ENCODE measurements at regions not wholly inside any gene's neighbourhood (a gene's known extent, or its start where the extent isn't known, plus 50 kb on each side); places are given as distances from the start of the nearest gene placed in this dataset.
"Not testable (repeated sequence)": the region's sequence is repeated elsewhere in the genome, so short reads cannot be mapped to it uniquely, and the experiment has no call there.

GRCh38 chr15:69562564-69562963, 109.9 kb downstream of the RPLP1 start:
- CTCF ChIA-PET = no interaction called here

GRCh38 chr15:69565066-69565655, 112.5 kb downstream of the RPLP1 start:
- CTCF ChIA-PET = interaction anchor here (0.5 kb wide), 1 partner anchor 1016 kb away, joined by 3 read pairs; no protein-coding TSS in a partner anchor
- no peak for DNase-seq (ENCODE audit: extremely low spot score)
- no peak for TF ChIP-seq CTBP1 (IDR thresholded peaks at IDR 0.05; ENCODE audit: borderline replicate concordance)
- TF ChIP-seq ELF4 (IDR thresholded peaks at IDR 0.05) = no peak
- POLR2A ChIA-PET = no interaction called here

More at GRCh38 chr15:69562564-69562963, 109.9 kb downstream of the RPLP1 start:
- no peak for DNase-seq (ENCODE audit: extremely low spot score)
- POLR2A ChIA-PET = no interaction called here
- TF ChIP-seq FOXM1 (IDR thresholded peaks at IDR 0.05; ENCODE audit: borderline replicate concordance) = no peak
- TF ChIP-seq HDGF (IDR thresholded peaks at IDR 0.05; ENCODE audit: borderline replicate concordance) = no peak
- TF ChIP-seq PKNOX1 (IDR thresholded peaks at IDR 0.05) = no peak
- no peak for TF ChIP-seq BHLHE40 (IDR thresholded peaks at IDR 0.05; ENCODE audit: borderline replicate concordance)
- no peak for TF ChIP-seq FOXK2 (IDR thresholded peaks at IDR 0.05)
- no peak for TF ChIP-seq SUZ12 (IDR thresholded peaks at IDR 0.05)
- no peak for TF ChIP-seq ELF4 (IDR thresholded peaks at IDR 0.05)
- no peak for TF ChIP-seq SP1 (IDR thresholded peaks at IDR 0.05)
- TF ChIP-seq NFRKB (IDR thresholded peaks at IDR 0.05) = no peak
- no peak for TF ChIP-seq FOXA1 (IDR thresholded peaks at IDR 0.05)
- no peak for TF ChIP-seq L3MBTL2 (conservative IDR thresholded peaks at IDR 0.05)
- TF ChIP-seq ZNF384 (IDR thresholded peaks at IDR 0.05) = no peak
- no peak for TF ChIP-seq TARDBP (IDR thresholded peaks at IDR 0.05)
- no peak for TF ChIP-seq CTBP1 (IDR thresholded peaks at IDR 0.05; ENCODE audit: borderline replicate concordance)
- no peak for TF ChIP-seq LEF1 (IDR thresholded peaks at IDR 0.05; ENCODE audit: borderline replicate concordance)

GRCh38 chr15:69567238-69567760, 114.7 kb downstream of the RPLP1 start:
- CTCF ChIA-PET = not testable (repeated sequence)

GRCh38 chr15:69568173-69569009, 115.8 kb downstream of the RPLP1 start:
- no peak for DNase-seq (ENCODE audit: extremely low spot score)
- ChIA-PET POLR2A (no interaction called here), CTCF (no interaction called here)
- TF ChIP-seq ARNT (IDR thresholded peaks at IDR 0.05) = no peak
- TF ChIP-seq SUZ12 (IDR thresholded peaks at IDR 0.05) = no peak
- TF ChIP-seq FOXA1 (IDR thresholded peaks at IDR 0.05) = no peak
- TF ChIP-seq ELF4 (IDR thresholded peaks at IDR 0.05) = no peak
- no peak for TF ChIP-seq LEF1 (IDR thresholded peaks at IDR 0.05; ENCODE audit: borderline replicate concordance)
- TF ChIP-seq BHLHE40 (IDR thresholded peaks at IDR 0.05; ENCODE audit: borderline replicate concordance) = no peak
- TF ChIP-seq FOXM1 (IDR thresholded peaks at IDR 0.05; ENCODE audit: borderline replicate concordance) = no peak
- no peak for TF ChIP-seq TARDBP (IDR thresholded peaks at IDR 0.05)
- no peak for TF ChIP-seq PKNOX1 (IDR thresholded peaks at IDR 0.05)
- TF ChIP-seq SP1 (IDR thresholded peaks at IDR 0.05) = no peak
- no peak for TF ChIP-seq HDGF (IDR thresholded peaks at IDR 0.05; ENCODE audit: borderline replicate concordance)
- TF ChIP-seq NFRKB (IDR thresholded peaks at IDR 0.05) = no peak
- TF ChIP-seq L3MBTL2 (conservative IDR thresholded peaks at IDR 0.05) = no peak
- no peak for TF ChIP-seq FOXK2 (IDR thresholded peaks at IDR 0.05)
- no peak for TF ChIP-seq ZNF384 (IDR thresholded peaks at IDR 0.05)
- no peak for TF ChIP-seq CTBP1 (IDR thresholded peaks at IDR 0.05; ENCODE audit: borderline replicate concordance)

More at GRCh38 chr15:69567238-69567760, 114.7 kb downstream of the RPLP1 start:
- POLR2A ChIA-PET; DNase-seq (ENCODE audit: extremely low spot score): not testable (repeated sequence)

- TF ChIP-seq ARNT (IDR thresholded peaks at IDR 0.05) = no peak
- TF ChIP-seq NFRKB (IDR thresholded peaks at IDR 0.05) = no peak
- no peak for TF ChIP-seq BHLHE40 (IDR thresholded peaks at IDR 0.05; ENCODE audit: borderline replicate concordance)
- TF ChIP-seq CTBP1 (IDR thresholded peaks at IDR 0.05; ENCODE audit: borderline replicate concordance) = no peak
- no peak for TF ChIP-seq TARDBP (IDR thresholded peaks at IDR 0.05)
- no peak for TF ChIP-seq SP1 (IDR thresholded peaks at IDR 0.05)
- no peak for TF ChIP-seq PKNOX1 (IDR thresholded peaks at IDR 0.05)
- TF ChIP-seq ZNF384 (IDR thresholded peaks at IDR 0.05) = no peak
- TF ChIP-seq FOXA1 (IDR thresholded peaks at IDR 0.05) = no peak
- no peak for TF ChIP-seq FOXK2 (IDR thresholded peaks at IDR 0.05)
- TF ChIP-seq LEF1 (IDR thresholded peaks at IDR 0.05; ENCODE audit: borderline replicate concordance) = no peak
- TF ChIP-seq FOXM1 (IDR thresholded peaks at IDR 0.05; ENCODE audit: borderline replicate concordance) = no peak
- no peak for TF ChIP-seq L3MBTL2 (conservative IDR thresholded peaks at IDR 0.05)
- no peak for DNase-seq (ENCODE audit: extremely low spot score)
- POLR2A ChIA-PET = no interaction called here
- CTCF ChIA-PET = no interaction called here
Observed at GRCh38 chr15:69570454-69570853, 117.8 kb downstream of the RPLP1 start.

- DNase-seq (ENCODE audit: extremely low spot score) = no peak
- POLR2A ChIA-PET = no interaction called here
- CTCF ChIA-PET = no interaction called here
- TF ChIP-seq NFRKB (IDR thresholded peaks at IDR 0.05) (no peak), FOXM1 (IDR thresholded peaks at IDR 0.05; ENCODE audit: borderline replicate concordance) (no peak), ELF4 (IDR thresholded peaks at IDR 0.05) (no peak), SP1 (IDR thresholded peaks at IDR 0.05) (no peak), FOXK2 (IDR thresholded peaks at IDR 0.05) (no peak), PKNOX1 (IDR thresholded peaks at IDR 0.05) (no peak), ZNF384 (IDR thresholded peaks at IDR 0.05) (no peak), SUZ12 (IDR thresholded peaks at IDR 0.05) (no peak), L3MBTL2 (conservative IDR thresholded peaks at IDR 0.05) (no peak), TARDBP (IDR thresholded peaks at IDR 0.05) (no peak), LEF1 (IDR thresholded peaks at IDR 0.05; ENCODE audit: borderline replicate concordance) (no peak), HDGF (IDR thresholded peaks at IDR 0.05; ENCODE audit: borderline replicate concordance) (no peak), ARNT (IDR thresholded peaks at IDR 0.05) (no peak), FOXA1 (IDR thresholded peaks at IDR 0.05) (no peak), BHLHE40 (IDR thresholded peaks at IDR 0.05; ENCODE audit: borderline replicate concordance) (no peak), CTBP1 (IDR thresholded peaks at IDR 0.05; ENCODE audit: borderline replicate concordance) (no peak)
Observed at GRCh38 chr15:69570997-69571396, 118.4 kb downstream of the RPLP1 start.

GRCh38 chr15:69573278-69573677, 120.7 kb downstream of the RPLP1 start:
- CTCF ChIA-PET = interaction anchor here (0.7 kb wide), 1 partner anchor 8 kb away, joined by 4 read pairs; no protein-coding TSS in a partner anchor
- POLR2A ChIA-PET; DNase-seq (ENCODE audit: extremely low spot score): not testable (repeated sequence)

Measured in HEK293T (cell line).